Thoracic aorta (tissue), 2 donors: ENCODE measurements at regions not wholly inside any gene's neighbourhood (a gene's known extent, or its start where the extent isn't known, plus 50 kb on each side); places are given as distances from the start of the nearest gene placed in this dataset.

ENCODE experiments used
- ATAC-seq: fragments of 150-250 bp; one replicate; pipeline ENCODE4 v1.8.0; 2017; ENCODE audit warnings: low read depth; ENCODE audit not compliant: insufficient number of reproducible peaks, low FRiP score
- DNase-seq: peaks from one replicate; pipeline ENCODE4 v3.0.0-alpha.2; 2020; ENCODE audit warnings: low spot score
- H3K27ac ChIP-seq, 2 donors: fragments of 200-600 bp; sonication (generic); 1 replicate in 1 of 2; 2 replicates in 1 of 2; pipeline ENCODE4 v1.5.1; 2016; ENCODE audit warnings: mild to moderate bottlenecking in 2 of 2, moderate library complexity in 2 of 2
- H3K27me3 ChIP-seq: fragments of 200-600 bp; sonication (generic); replicated peaks from 2 replicates; pipeline ENCODE4 v1.6.0; 2016; ENCODE audit warnings: mild to moderate bottlenecking; ENCODE audit not compliant: insufficient read depth
- H3K36me3 ChIP-seq: fragments of 200-600 bp; sonication (generic); one replicate; pipeline ENCODE4 v1.5.1; 2016
- H3K4me1 ChIP-seq, 2 donors: fragments of 200-600 bp; sonication (generic); 1 replicate in 1 of 2; 2 replicates in 1 of 2; pipeline versions ENCODE4 v1.5.1 to v1.6.0; 2016; ENCODE audit warnings: low read depth in 2 of 2, mild to moderate bottlenecking in 1 of 2; ENCODE audit not compliant: control insufficient read depth in 1 of 2
- H3K4me3 ChIP-seq: fragments of 200-600 bp; sonication (generic); 2 replicates; pipeline ENCODE4 v1.5.1; 2016; ENCODE audit warnings: mild to moderate bottlenecking
- H3K9me3 ChIP-seq: fragments of 200-600 bp; sonication (generic); 2 replicates; pipeline ENCODE4 v1.5.1; 2016
- CTCF ChIP-seq: fragments of 200-600 bp; sonication (generic); IDR thresholded peaks from one replicate; pipeline ENCODE4 v1.5.1; 2019; ENCODE audit warnings: antibody characterized with exemption

- Histone ChIP-seq H3K9me3 (no peaks in the 10 kb centered on the region), H3K4me1 (no peaks in the 10 kb centered on the region), H3K36me3 (no peaks in the 10 kb centered on the region), H3K27me3 (no peaks in the 10 kb centered on the region), H3K27ac (no peak overlapping the region), H3K4me3 (no peak overlapping the region)
- DNase-seq (no peak), ATAC-seq (no peak)
- no peak for TF ChIP-seq CTCF
These were observed 121.9 kb upstream of the RET start for GRCh38 chr10:42954766-42955492.

- H3K36me3 ChIP-seq, result no peaks in the 10 kb centered on the region
- no peak for TF ChIP-seq CTCF
- ATAC-seq (no peak), DNase-seq (no peak)
- no peaks in the 10 kb centered on the region for H3K27me3 ChIP-seq
- no peaks in the 10 kb centered on the region for H3K9me3 ChIP-seq
- H3K4me1 ChIP-seq, result no peaks in the 10 kb centered on the region
- H3K4me3 ChIP-seq, result no peak overlapping the region
- no peak overlapping the region for H3K27ac ChIP-seq
These were observed 121.4 kb upstream of the RET start for GRCh38 chr10:42955493-42955889.

- H3K27me3 ChIP-seq, result no peaks in the 10 kb centered on the region
- H3K36me3 ChIP-seq, result no peaks in the 10 kb centered on the region
- no peaks in the 10 kb centered on the region for H3K4me1 ChIP-seq
- H3K27ac ChIP-seq, result no peak overlapping the region
- ATAC-seq (no peak), DNase-seq (no peak)
- H3K9me3 ChIP-seq, result no peaks in the 10 kb centered on the region
- no peak for TF ChIP-seq CTCF
- H3K4me3 ChIP-seq, result no peak overlapping the region
These were observed 120.8 kb upstream of the RET start for GRCh38 chr10:42956045-42956444.

- ATAC-seq (no peak), DNase-seq (no peak)
- Histone ChIP-seq H3K36me3 (no peaks in the 10 kb centered on the region), H3K4me1 (no peaks in the 10 kb centered on the region), H3K27me3 (no peaks in the 10 kb centered on the region), H3K4me3 (no peak overlapping the region), H3K9me3 (no peaks in the 10 kb centered on the region), H3K27ac (no peak overlapping the region)
- TF ChIP-seq CTCF, result no peak
These were observed 118.6 kb upstream of the RET start for GRCh38 chr10:42958142-42958868.

GRCh38 chr10:42959833-42960232 lies 117.0 kb upstream of the RET start:
- ATAC-seq (no peak), DNase-seq (no peak)
- Histone ChIP-seq H3K27ac (no peak overlapping the region), H3K27me3 (no peaks in the 10 kb centered on the region), H3K4me3 (no peak overlapping the region), H3K4me1 (no peaks in the 10 kb centered on the region), H3K9me3 (no peaks in the 10 kb centered on the region), H3K36me3 (no peaks in the 10 kb centered on the region)
- TF ChIP-seq CTCF, result no peak
